Erythroblast (primary cell): ENCODE measurements at regions not wholly inside any gene's neighbourhood (a gene's known extent, or its start where the extent isn't known, plus 50 kb on each side); places are given as distances from the start of the nearest gene placed in this dataset.

Experiments used
- DNase-seq, 2 experiments: peaks; one replicate each; lab custom pipeline; 2025; lab: John Stamatoyannopoulos, UW
- GATA1 ChIP-seq: IDR thresholded peaks from 2 replicates; pipeline ENCODE4 v1.6.1; 2011; ENCODE audit warnings: low read depth, mild to moderate bottlenecking, control low read depth, low read length, moderate library complexity
- POLR2A ChIP-seq: IDR thresholded peaks from 2 replicates; pipeline ENCODE4 v1.6.1; 2011; ENCODE audit warnings: mild to moderate bottlenecking, low read length

GRCh38 chr1:243912347-243912746, 62.3 kb upstream of the AKT3 start:
- TF ChIP-seq GATA1 (no peak), POLR2A (no peak)
- no peak for DNase-seq

- no peak for DNase-seq
- TF ChIP-seq POLR2A (no peak), GATA1 (no peak)
Measured at GRCh38 chr1:243910607-243911006, 60.6 kb upstream of the AKT3 start.

GRCh38 chr1:243903895-243904294, 53.9 kb upstream of the AKT3 start:
- DNase-seq = no peak
- TF ChIP-seq POLR2A = no peak
- TF ChIP-seq GATA1 = no peak

GRCh38 chr1:243903041-243903440, 53.0 kb upstream of the AKT3 start:
- no peak for TF ChIP-seq POLR2A
- no peak for TF ChIP-seq GATA1
- DNase-seq = no peak

- TF ChIP-seq GATA1 = no peak
- no peak for TF ChIP-seq POLR2A
- no peak for DNase-seq
Measured at GRCh38 chr1:243902100-243902499, 52.1 kb upstream of the AKT3 start.
